ENCODE measurements at regions not wholly inside any gene's neighbourhood (a gene's known extent, or its start where the extent isn't known, plus 50 kb on each side); places are given as distances from the start of the nearest gene placed in this dataset.

- TF ChIP-seq POLR2AphosphoS5 (IDR thresholded peaks at IDR 0.05) = no peak
- no peak for TF ChIP-seq CTCF (IDR thresholded peaks at IDR 0.05)
- TF ChIP-seq POLR2A (IDR thresholded peaks at IDR 0.05) = no peak
- TF ChIP-seq EP300 (IDR thresholded peaks at IDR 0.05) = no peak
Measured at GRCh38 chr2:51888120-51888519, 856.2 kb upstream of the NRXN1 start.

Data from sigmoid colon (tissue), 4 donors.